ENCODE measurements at regions not wholly inside any gene's neighbourhood (a gene's known extent, or its start where the extent isn't known, plus 50 kb on each side); places are given as distances from the start of the nearest gene placed in this dataset.

- no peak for TF ChIP-seq CTCF (IDR thresholded peaks at IDR 0.05)
- TF ChIP-seq POLR2A (IDR thresholded peaks at IDR 0.05): no peak
- no peak for TF ChIP-seq EP300 (IDR thresholded peaks at IDR 0.05)
Measured at GRCh38 chr16:13344001-13344400, 442.6 kb downstream of the SHISA9 start.

Data from stomach (tissue), 4 donors.